ENCODE measurements at regions not wholly inside any gene's neighbourhood (a gene's known extent, or its start where the extent isn't known, plus 50 kb on each side); places are given as distances from the start of the nearest gene placed in this dataset.

DNA sequence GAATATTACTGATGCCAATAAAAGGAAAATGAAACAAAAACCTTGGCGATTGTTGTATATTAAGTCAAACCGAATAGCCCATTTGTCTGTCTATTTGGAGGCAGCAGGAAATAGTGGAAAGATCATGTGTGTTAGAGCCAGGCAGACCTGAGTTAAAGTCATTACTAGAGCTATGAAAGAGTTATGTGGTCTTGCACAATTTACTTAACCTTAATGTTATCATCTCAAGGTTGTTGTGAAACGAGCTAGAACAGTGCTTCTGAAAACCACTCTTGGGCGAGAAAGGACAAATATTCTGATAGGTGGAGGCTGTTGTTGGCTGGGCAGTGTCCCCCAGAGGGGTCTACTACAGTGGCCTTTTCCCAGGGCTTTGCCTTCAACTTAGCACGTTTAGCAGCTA lies 60.0 kb upstream of the NUP160 start:
- TF ChIP-seq POLR2AphosphoS5 (IDR thresholded peaks at IDR 0.05; ENCODE audit: low read depth) = no peak
- TF ChIP-seq, protein P1, sequence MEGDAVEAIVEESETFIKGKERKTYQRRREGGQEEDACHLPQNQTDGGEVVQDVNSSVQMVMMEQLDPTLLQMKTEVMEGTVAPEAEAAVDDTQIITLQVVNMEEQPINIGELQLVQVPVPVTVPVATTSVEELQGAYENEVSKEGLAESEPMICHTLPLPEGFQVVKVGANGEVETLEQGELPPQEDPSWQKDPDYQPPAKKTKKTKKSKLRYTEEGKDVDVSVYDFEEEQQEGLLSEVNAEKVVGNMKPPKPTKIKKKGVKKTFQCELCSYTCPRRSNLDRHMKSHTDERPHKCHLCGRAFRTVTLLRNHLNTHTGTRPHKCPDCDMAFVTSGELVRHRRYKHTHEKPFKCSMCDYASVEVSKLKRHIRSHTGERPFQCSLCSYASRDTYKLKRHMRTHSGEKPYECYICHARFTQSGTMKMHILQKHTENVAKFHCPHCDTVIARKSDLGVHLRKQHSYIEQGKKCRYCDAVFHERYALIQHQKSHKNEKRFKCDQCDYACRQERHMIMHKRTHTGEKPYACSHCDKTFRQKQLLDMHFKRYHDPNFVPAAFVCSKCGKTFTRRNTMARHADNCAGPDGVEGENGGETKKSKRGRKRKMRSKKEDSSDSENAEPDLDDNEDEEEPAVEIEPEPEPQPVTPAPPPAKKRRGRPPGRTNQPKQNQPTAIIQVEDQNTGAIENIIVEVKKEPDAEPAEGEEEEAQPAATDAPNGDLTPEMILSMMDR (IDR thresholded peaks at IDR 0.05; ENCODE audit: insufficient read depth, low read length) = no peak
- TF ChIP-seq, protein P2, sequence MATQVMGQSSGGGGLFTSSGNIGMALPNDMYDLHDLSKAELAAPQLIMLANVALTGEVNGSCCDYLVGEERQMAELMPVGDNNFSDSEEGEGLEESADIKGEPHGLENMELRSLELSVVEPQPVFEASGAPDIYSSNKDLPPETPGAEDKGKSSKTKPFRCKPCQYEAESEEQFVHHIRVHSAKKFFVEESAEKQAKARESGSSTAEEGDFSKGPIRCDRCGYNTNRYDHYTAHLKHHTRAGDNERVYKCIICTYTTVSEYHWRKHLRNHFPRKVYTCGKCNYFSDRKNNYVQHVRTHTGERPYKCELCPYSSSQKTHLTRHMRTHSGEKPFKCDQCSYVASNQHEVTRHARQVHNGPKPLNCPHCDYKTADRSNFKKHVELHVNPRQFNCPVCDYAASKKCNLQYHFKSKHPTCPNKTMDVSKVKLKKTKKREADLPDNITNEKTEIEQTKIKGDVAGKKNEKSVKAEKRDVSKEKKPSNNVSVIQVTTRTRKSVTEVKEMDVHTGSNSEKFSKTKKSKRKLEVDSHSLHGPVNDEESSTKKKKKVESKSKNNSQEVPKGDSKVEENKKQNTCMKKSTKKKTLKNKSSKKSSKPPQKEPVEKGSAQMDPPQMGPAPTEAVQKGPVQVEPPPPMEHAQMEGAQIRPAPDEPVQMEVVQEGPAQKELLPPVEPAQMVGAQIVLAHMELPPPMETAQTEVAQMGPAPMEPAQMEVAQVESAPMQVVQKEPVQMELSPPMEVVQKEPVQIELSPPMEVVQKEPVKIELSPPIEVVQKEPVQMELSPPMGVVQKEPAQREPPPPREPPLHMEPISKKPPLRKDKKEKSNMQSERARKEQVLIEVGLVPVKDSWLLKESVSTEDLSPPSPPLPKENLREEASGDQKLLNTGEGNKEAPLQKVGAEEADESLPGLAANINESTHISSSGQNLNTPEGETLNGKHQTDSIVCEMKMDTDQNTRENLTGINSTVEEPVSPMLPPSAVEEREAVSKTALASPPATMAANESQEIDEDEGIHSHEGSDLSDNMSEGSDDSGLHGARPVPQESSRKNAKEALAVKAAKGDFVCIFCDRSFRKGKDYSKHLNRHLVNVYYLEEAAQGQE (IDR thresholded peaks at IDR 0.05; ENCODE audit: insufficient replicate concordance, low read depth) = no peak

Data from HL-60 (cell line).